ENCODE measurements at regions not wholly inside any gene's neighbourhood (a gene's known extent, or its start where the extent isn't known, plus 50 kb on each side); places are given as distances from the start of the nearest gene placed in this dataset.

- TF ChIP-seq SPI1 (IDR thresholded peaks at IDR 0.05; ENCODE audit: borderline replicate concordance, low read depth) (no peak), GABPA (IDR thresholded peaks at IDR 0.05; ENCODE audit: low read depth) (no peak), POLR2AphosphoS5 (IDR thresholded peaks at IDR 0.05; ENCODE audit: low read depth) (no peak), CTCF (IDR thresholded peaks at IDR 0.05; ENCODE audit: insufficient read depth, low read length) (no peak), REST (IDR thresholded peaks at IDR 0.05; ENCODE audit: insufficient replicate concordance, low read depth) (no peak)
- Histone ChIP-seq H3K27me3 (ENCODE audit: insufficient read depth, poor library complexity, severe bottlenecking) (no peaks in the 10 kb centered on the region), H3K27ac (replicated peaks) (no peak overlapping the region), H3K4me3 (replicated peaks; ENCODE audit: insufficient read depth, low read length) (no peak overlapping the region)
- peak in 1 of 2 experiments; percentile 7 for DNase-seq (ENCODE audit: low read depth in 1 of 2, low spot score in 1 of 2)
Observed at GRCh38 chr3:34882764-34883163, 756.6 kb upstream of the ARPP21 start.

GRCh38 chr3:34884007-34884406, 755.3 kb upstream of the ARPP21 start:
- H3K27ac ChIP-seq (replicated peaks) = no peak overlapping the region
- no peak for DNase-seq (ENCODE audit: low read depth in 1 of 2, low spot score in 1 of 2)
- TF ChIP-seq REST (IDR thresholded peaks at IDR 0.05; ENCODE audit: insufficient replicate concordance, low read depth) (no peak), CTCF (IDR thresholded peaks at IDR 0.05; ENCODE audit: insufficient read depth, low read length) (no peak), POLR2AphosphoS5 (IDR thresholded peaks at IDR 0.05; ENCODE audit: low read depth) (no peak), GABPA (IDR thresholded peaks at IDR 0.05; ENCODE audit: low read depth) (no peak), SPI1 (IDR thresholded peaks at IDR 0.05; ENCODE audit: borderline replicate concordance, low read depth) (no peak)

GRCh38 chr3:34886443-34886842, 752.9 kb upstream of the ARPP21 start:
- Histone ChIP-seq H3K27ac (replicated peaks) (no peak overlapping the region), H3K27me3 (ENCODE audit: insufficient read depth, poor library complexity, severe bottlenecking) (no peaks in the 10 kb centered on the region), H3K4me3 (replicated peaks; ENCODE audit: insufficient read depth, low read length) (no peak overlapping the region)
- TF ChIP-seq GABPA (IDR thresholded peaks at IDR 0.05; ENCODE audit: low read depth) (no peak), CTCF (IDR thresholded peaks at IDR 0.05; ENCODE audit: insufficient read depth, low read length) (no peak), POLR2AphosphoS5 (IDR thresholded peaks at IDR 0.05; ENCODE audit: low read depth) (no peak), REST (IDR thresholded peaks at IDR 0.05; ENCODE audit: insufficient replicate concordance, low read depth) (no peak), SPI1 (IDR thresholded peaks at IDR 0.05; ENCODE audit: borderline replicate concordance, low read depth) (no peak)
- no peak for DNase-seq (ENCODE audit: low read depth in 1 of 2, low spot score in 1 of 2)

More at GRCh38 chr3:34884007-34884406, 755.3 kb upstream of the ARPP21 start:
- Histone ChIP-seq H3K4me3 (replicated peaks; ENCODE audit: insufficient read depth, low read length) (no peak overlapping the region), H3K27me3 (ENCODE audit: insufficient read depth, poor library complexity, severe bottlenecking) (no peaks in the 10 kb centered on the region)

Measured in HL-60 (cell line).